Endothelial cell of umbilical vein (primary cell): ENCODE measurements at regions not wholly inside any gene's neighbourhood (a gene's known extent, or its start where the extent isn't known, plus 50 kb on each side); places are given as distances from the start of the nearest gene placed in this dataset.

ENCODE experiments used
- BruUV-seq: library from RNA; stranded (reverse); fragments of 400-500 nt; replicated peaks from 2 replicates; lab custom pipeline; 2021; lab: Mats Ljungman, UMichigan
- CTCF ChIA-PET: fragments of 300-600, 350-600 bp; sonication (Branson Sonifier 250); formaldehyde crosslinking; loops from one replicate; lab custom pipeline; 2021; ENCODE audit warnings: antibody characterized with exemption, inconsistent platforms; lab: Charles Lee
- POLR2A ChIA-PET: fragments of 300-600, 350-600 bp; sonication (Branson Sonifier 250); formaldehyde crosslinking; loops from one replicate; lab custom pipeline; 2021; ENCODE audit warnings: antibody characterized with exemption, inconsistent platforms; lab: Charles Lee
- DNase-seq: peaks from one replicate; pipeline ENCODE4 v3.0.0-alpha.2; 2011; ENCODE audit warnings: low read depth, low spot score
- FAIRE-seq: peaks from 2 replicates; lab custom pipeline; 2011; peaks lifted over from hg19 to GRCh38; lab: Jason Lieb, UNC
- H2AFZ ChIP-seq: 2 replicates; pipeline ENCODE4 v1.6.0; 2012; ENCODE audit warnings: low read depth, low read length, control low read depth, inconsistent platforms
- H3K27ac ChIP-seq: 2 replicates; pipeline ENCODE4 v1.5.1; 2011; ENCODE audit warnings: low read depth, mild to moderate bottlenecking, control low read depth, low read length, moderate library complexity; ENCODE audit not compliant: insufficient read depth
- H3K27me3 ChIP-seq, 2 experiments: 2 replicates each; pipeline versions ENCODE4 v1.6.0 to v1.6.1; 2011; ENCODE audit warnings: low read length in 2 of 2, mixed read lengths in 1 of 2; ENCODE audit not compliant: control insufficient read depth in 2 of 2, insufficient read depth in 2 of 2
- H3K36me3 ChIP-seq, 2 experiments: 2 replicates in 1 of 2; 3 replicates in 1 of 2; pipeline ENCODE4 v1.5.1; 2011; ENCODE audit warnings: low read length in 2 of 2, mild to moderate bottlenecking in 1 of 2, moderate library complexity in 1 of 2; ENCODE audit not compliant: control insufficient read depth in 2 of 2, insufficient read depth in 2 of 2; ENCODE audit errors: extremely low read depth in 1 of 2
- H3K4me1 ChIP-seq: 3 replicates; pipeline ENCODE4 v1.5.1; 2011; ENCODE audit warnings: mild to moderate bottlenecking, low read length; ENCODE audit not compliant: control insufficient read depth, insufficient read depth; ENCODE audit errors: extremely low read depth
- H3K4me2 ChIP-seq: 2 replicates; pipeline ENCODE4 v1.6.1; 2011; ENCODE audit warnings: low read length, control low read depth, mixed read lengths; ENCODE audit not compliant: insufficient read depth
- H3K4me3 ChIP-seq, 3 experiments: fragments of 200-600 bp in 1 of 3; sonication (generic), shearing (Covaris generic) in 1 of 3; replicated peaks in 1 of 3; 2 replicates each; pipeline ENCODE4 v1.5.1; 2011 to 2016; ENCODE audit warnings: control low read depth in 3 of 3, low read length in 3 of 3, mild to moderate bottlenecking in 2 of 3, inconsistent platforms in 1 of 3, low read depth in 1 of 3, moderate library complexity in 1 of 3; ENCODE audit not compliant: insufficient read depth in 1 of 3
- H3K79me2 ChIP-seq: 2 replicates; pipeline ENCODE4 v1.6.0; 2012; ENCODE audit warnings: low read length, inconsistent platforms; ENCODE audit not compliant: control insufficient read depth, insufficient read depth
- H3K9ac ChIP-seq: replicated peaks from 2 replicates; pipeline ENCODE3; 2011; ENCODE audit warnings: low read length, control low read depth; ENCODE audit not compliant: insufficient read depth; ENCODE audit errors: extremely low read depth
- H3K9me1 ChIP-seq: replicated peaks from 3 replicates; pipeline ENCODE4 v1.6.0; 2011; ENCODE audit warnings: mild to moderate bottlenecking, low read length; ENCODE audit not compliant: control insufficient read depth, insufficient read depth; ENCODE audit errors: extremely low read depth
- H3K9me3 ChIP-seq: replicated peaks from 2 replicates; pipeline ENCODE4 v1.5.1; 2012; ENCODE audit warnings: low read length, inconsistent platforms; ENCODE audit not compliant: control insufficient read depth, insufficient read depth
- H4K20me1 ChIP-seq: replicated peaks from 2 replicates; pipeline ENCODE3; 2011; ENCODE audit warnings: mild to moderate bottlenecking, low read length; ENCODE audit not compliant: control insufficient read depth, insufficient read depth; ENCODE audit errors: extremely low read depth
- EZH2 ChIP-seq: IDR thresholded peaks from 2 replicates; pipeline ENCODE4 v1.6.1; 2012; ENCODE audit warnings: borderline replicate concordance, low read depth, mild to moderate bottlenecking, moderate library complexity, low read length, inconsistent platforms; ENCODE audit not compliant: severe bottlenecking
- FOS ChIP-seq: IDR thresholded peaks from 2 replicates; pipeline ENCODE4 v1.6.1; 2011; ENCODE audit warnings: mild to moderate bottlenecking, low read length, moderate library complexity, borderline replicate concordance; ENCODE audit not compliant: insufficient read depth
- GATA2 ChIP-seq: IDR thresholded peaks from 2 replicates; pipeline ENCODE4 v1.7.0; 2011; ENCODE audit warnings: low read depth, mild to moderate bottlenecking, moderate library complexity, mixed read lengths, low read length; ENCODE audit not compliant: insufficient read length, insufficient read depth
- JUN ChIP-seq: IDR thresholded peaks from 2 replicates; pipeline ENCODE4 v1.6.1; 2011; ENCODE audit warnings: borderline replicate concordance, low read depth; ENCODE audit not compliant: insufficient read length, insufficient read depth
- MAX ChIP-seq: IDR thresholded peaks from 2 replicates; pipeline ENCODE4 v1.6.1; 2011; ENCODE audit not compliant: insufficient read depth, insufficient read length
- MYC ChIP-seq: IDR thresholded peaks from one replicate; pipeline ENCODE4 v1.6.1; 2011; ENCODE audit warnings: mild to moderate bottlenecking, low read depth, low read length
- POLR2A ChIP-seq: IDR thresholded peaks from 2 replicates; pipeline ENCODE4 v1.6.1; 2012; ENCODE audit warnings: low read depth, mild to moderate bottlenecking, control low read depth, low read length
- POLR2AphosphoS5 ChIP-seq: IDR thresholded peaks from 2 replicates; pipeline ENCODE4 v1.6.1; 2012; ENCODE audit warnings: low read depth, mild to moderate bottlenecking, control low read depth, low read length, moderate library complexity; ENCODE audit not compliant: insufficient read depth
- dilution Hi-C: fragments of 300-500 bp; cut with MboI; formaldehyde crosslinking; loops from one replicate; pipeline ENCODE4 v1.15.0; 2019; ENCODE audit warnings: low sequenced_read_pairs; ENCODE audit not compliant: extremely low pct_ligation_motif_present
- intact Hi-C: fragments of 100-400 bp; cut with micrococcal nuclease; formaldehyde crosslinking; loops from one replicate; pipeline ENCODE4 v1.10.0; 2022
- TF ChIP-seq, protein P1 (sequence below), 2 donors: IDR thresholded peaks; 1 replicate in 1 of 2; 2 replicates in 1 of 2; pipeline ENCODE4 v1.5.1; 2011; ENCODE audit warnings: low read length in 2 of 2, mild to moderate bottlenecking in 2 of 2, moderate library complexity in 2 of 2, control low read depth in 1 of 2, inconsistent platforms in 1 of 2, low read depth in 1 of 2; ENCODE audit not compliant: insufficient read depth in 1 of 2; ENCODE audit errors: extremely low read depth in 1 of 2

DNA sequence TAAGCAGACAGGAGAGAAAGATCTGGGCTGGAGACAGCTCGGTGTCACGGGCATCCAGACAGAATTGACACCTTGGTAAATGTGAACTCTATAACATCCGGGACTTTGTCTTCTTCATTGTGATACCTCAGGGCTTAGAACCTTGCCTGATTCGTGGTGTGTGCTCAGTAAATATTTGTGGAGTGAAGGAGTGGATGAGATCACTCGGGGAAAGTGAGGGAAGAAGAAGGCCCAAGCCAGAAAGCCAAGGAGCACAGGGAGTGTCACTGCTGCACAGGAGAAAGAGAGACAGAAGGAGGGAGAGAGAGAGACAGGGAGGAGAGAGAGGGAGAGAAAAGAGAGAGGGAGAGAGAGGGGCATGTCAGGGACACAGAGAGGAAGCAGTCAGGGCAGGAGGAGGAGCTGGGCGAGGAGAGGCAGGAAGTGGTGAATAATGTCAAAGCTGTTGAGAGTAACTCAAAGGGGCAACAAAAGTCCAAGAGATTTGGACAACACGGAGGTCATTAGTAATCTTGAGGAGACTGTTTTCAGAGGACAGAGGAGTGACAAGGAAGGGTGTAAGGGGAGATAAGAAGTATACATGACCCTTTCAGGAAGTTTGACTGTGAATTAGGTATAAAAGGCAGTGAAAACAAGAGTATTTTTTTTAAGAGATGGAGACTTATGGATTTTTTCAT lies 141.6 kb upstream of the MAX start:
- POLR2A ChIA-PET = no interaction called here
- H3K27me3 ChIP-seq = no peaks in the 10 kb centered on the region
- peak; percentile 93 for DNase-seq
- no TSS peak for BruUV-seq
- peak overlapping the region in 1 of 3 experiments; percentile 16 for H3K4me3 ChIP-seq
- CTCF ChIA-PET = interaction anchor here (0.9 to 1.0 kb wide), 2 partner anchors 14 to 168 kb away, joined by 3 to 4 read pairs; no protein-coding TSS in a partner anchor
- H3K27ac ChIP-seq = peak overlapping the region; percentile 85
- dilution Hi-C loops (no loop called here), intact Hi-C loops (loop anchor here (1.0 to 2.0 kb wide), 2 partner anchors 14 to 15 kb away; no protein-coding TSS in a partner anchor)
- peak; percentile 54 for FAIRE-seq
- TF ChIP-seq POLR2A = peak; percentile 88
- TF ChIP-seq JUN = peak; percentile 28
- no peak for TF ChIP-seq MYC
- TF ChIP-seq, protein P1, sequence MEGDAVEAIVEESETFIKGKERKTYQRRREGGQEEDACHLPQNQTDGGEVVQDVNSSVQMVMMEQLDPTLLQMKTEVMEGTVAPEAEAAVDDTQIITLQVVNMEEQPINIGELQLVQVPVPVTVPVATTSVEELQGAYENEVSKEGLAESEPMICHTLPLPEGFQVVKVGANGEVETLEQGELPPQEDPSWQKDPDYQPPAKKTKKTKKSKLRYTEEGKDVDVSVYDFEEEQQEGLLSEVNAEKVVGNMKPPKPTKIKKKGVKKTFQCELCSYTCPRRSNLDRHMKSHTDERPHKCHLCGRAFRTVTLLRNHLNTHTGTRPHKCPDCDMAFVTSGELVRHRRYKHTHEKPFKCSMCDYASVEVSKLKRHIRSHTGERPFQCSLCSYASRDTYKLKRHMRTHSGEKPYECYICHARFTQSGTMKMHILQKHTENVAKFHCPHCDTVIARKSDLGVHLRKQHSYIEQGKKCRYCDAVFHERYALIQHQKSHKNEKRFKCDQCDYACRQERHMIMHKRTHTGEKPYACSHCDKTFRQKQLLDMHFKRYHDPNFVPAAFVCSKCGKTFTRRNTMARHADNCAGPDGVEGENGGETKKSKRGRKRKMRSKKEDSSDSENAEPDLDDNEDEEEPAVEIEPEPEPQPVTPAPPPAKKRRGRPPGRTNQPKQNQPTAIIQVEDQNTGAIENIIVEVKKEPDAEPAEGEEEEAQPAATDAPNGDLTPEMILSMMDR (IDR thresholded peaks at IDR 0.05; ENCODE audit: extremely low read depth in 1 of 2, insufficient read depth in 1 of 2, low read depth in 1 of 2, low read length in 2 of 2) = no peak
- peak; percentile 63 for TF ChIP-seq FOS
- peak; percentile 93 for TF ChIP-seq POLR2AphosphoS5
- no peak for TF ChIP-seq MAX
- peak; percentile 96 for TF ChIP-seq GATA2
- TF ChIP-seq EZH2 = no peak
- peaks cover 8% of the 10 kb centered on the region for H3K79me2 ChIP-seq
- peak overlapping the region; percentile 41 for H3K4me2 ChIP-seq
- H3K9ac ChIP-seq = peak overlapping the region; percentile 36
- no peaks in the 10 kb centered on the region for H3K9me1 ChIP-seq
- no peaks in the 10 kb centered on the region for H3K9me3 ChIP-seq
- no peaks in the 10 kb centered on the region for H3K36me3 ChIP-seq
- H4K20me1 ChIP-seq = no peaks in the 10 kb centered on the region
- peaks cover 47% of the 10 kb centered on the region for H3K4me1 ChIP-seq
- peak overlapping the region; percentile 56 for H2AFZ ChIP-seq
